K562 (cell line): ENCODE measurements at regions not wholly inside any gene's neighbourhood (a gene's known extent, or its start where the extent isn't known, plus 50 kb on each side); places are given as distances from the start of the nearest gene placed in this dataset.

Experiments
- ATAC-seq: fragments of 200-7000 bp; cut with Tn5 transposase; 3 replicates; pipeline ENCODE4 v1.9.1; 2020; ENCODE audit warnings: moderate library complexity
- BruUV-seq: library from RNA; stranded (reverse); fragments of 400-500 nt; replicated peaks from 2 replicates; lab custom pipeline; 2021; lab: Mats Ljungman, UMichigan
- CTCF ChIA-PET: fragments of 300-600 bp; formaldehyde crosslinking; extraction: SDS; loops from one replicate; lab custom pipeline; 2021; ENCODE audit warnings: low intra/inter-chr PET ratio; lab: Yijun Ruan, JAX
- POLR2A ChIA-PET: fragments of 300-600, 350-650 bp; sonication (Branson Sonifier 250); formaldehyde crosslinking; extraction: SDS; loops from one replicate; lab custom pipeline; 2021; ENCODE audit warnings: antibody characterized with exemption, inconsistent platforms; lab: Yijun Ruan, JAX
- DNase-seq, 4 experiments: peaks; one replicate each; pipeline versions ENCODE4 v3.0.0 to v3.0.0-alpha.2; 2011 to 2018; ENCODE audit warnings: low spot score in 3 of 4, mixed read lengths in 3 of 4; ENCODE audit errors: extremely low read depth in 1 of 4
- FAIRE-seq: peaks from 2 replicates; lab custom pipeline; 2011; peaks lifted over from hg19 to GRCh38; lab: Jason Lieb, UNC
- H2AFZ ChIP-seq: 2 replicates; pipeline ENCODE4 v1.6.0; 2011; ENCODE audit warnings: low read depth, low read length, control low read depth, inconsistent platforms
- H3K27ac ChIP-seq: fragments of 200-600 bp; 3 replicates; pipeline ENCODE4 v1.8.0; 2011; ENCODE audit warnings: low read depth, mild to moderate bottlenecking, control low read depth, inconsistent platforms, low read length, moderate library complexity, mixed read lengths; ENCODE audit errors: extremely low read depth
- H3K27me3 ChIP-seq, 2 experiments: fragments of 300-600 bp in 1 of 2; 2 replicates in 1 of 2; 3 replicates in 1 of 2; pipeline versions ENCODE4 v1.6.0 to v1.8.0; 2011; ENCODE audit warnings: inconsistent platforms in 2 of 2, low read length in 2 of 2, mild to moderate bottlenecking in 1 of 2, mixed read lengths in 1 of 2, moderate library complexity in 1 of 2; ENCODE audit not compliant: control insufficient read depth in 2 of 2, insufficient read depth in 2 of 2
- H3K36me3 ChIP-seq: fragments of 300-600 bp; 3 replicates; pipeline ENCODE4 v1.8.0; 2011; ENCODE audit warnings: mild to moderate bottlenecking, low read length, inconsistent platforms; ENCODE audit not compliant: control insufficient read depth, insufficient read depth
- H3K4me1 ChIP-seq, 2 experiments: fragments of 200-600 bp in 1 of 2; replicated peaks in 1 of 2; 2 replicates in 1 of 2; 3 replicates in 1 of 2; pipeline versions ENCODE4 v1.5.1 to v1.8.0; 2011; ENCODE audit warnings: inconsistent platforms in 2 of 2, low read length in 2 of 2, mild to moderate bottlenecking in 1 of 2, mixed read lengths in 1 of 2, moderate library complexity in 1 of 2; ENCODE audit not compliant: control insufficient read depth in 2 of 2, insufficient read depth in 2 of 2
- H3K4me2 ChIP-seq: 2 replicates; pipeline ENCODE4 v1.6.1; 2011; ENCODE audit warnings: low read length, control low read depth, inconsistent platforms, mixed read lengths; ENCODE audit not compliant: insufficient read depth
- H3K4me3 ChIP-seq: fragments of 200-600 bp; sonication (generic), shearing (Covaris generic); 2 replicates; pipeline ENCODE4 v1.5.1; 2016; ENCODE audit warnings: control low read depth, inconsistent platforms
- H3K79me2 ChIP-seq: fragments of 200-600 bp; 3 replicates; pipeline ENCODE4 v1.8.0; 2011; ENCODE audit warnings: low read length, inconsistent platforms; ENCODE audit not compliant: control insufficient read depth, insufficient read depth
- H3K9ac ChIP-seq, 2 experiments: 2 replicates each; pipeline versions ENCODE4 v1.6.0 to v1.6.1; 2011; ENCODE audit warnings: low read depth in 2 of 2, low read length in 2 of 2, control low read depth in 1 of 2, inconsistent platforms in 1 of 2, mild to moderate bottlenecking in 1 of 2, mixed read lengths in 1 of 2; ENCODE audit not compliant: insufficient read depth in 1 of 2
- H3K9me1 ChIP-seq: one replicate; pipeline ENCODE4 v1.6.0; 2011; ENCODE audit warnings: inconsistent platforms, mild to moderate bottlenecking, low read length, moderate library complexity; ENCODE audit not compliant: control insufficient read depth, insufficient read depth
- H3K9me3 ChIP-seq: replicated peaks from 2 replicates; pipeline ENCODE4 v1.5.1; 2011; ENCODE audit warnings: low read depth, low read length, inconsistent platforms; ENCODE audit not compliant: control insufficient read depth, insufficient read depth
- H4K20me1 ChIP-seq: replicated peaks from 2 replicates; pipeline ENCODE4 v1.6.1; 2011; ENCODE audit warnings: low read length, inconsistent platforms, mixed read lengths; ENCODE audit not compliant: control insufficient read depth, insufficient read depth
- ADNP ChIP-seq: fragments of 200-800 bp; sonication (Bioruptor generic); IDR thresholded peaks from 2 replicates; pipeline ENCODE4 v1.6.1; 2016; ENCODE audit warnings: missing genetic modification characterization, missing compliant biosample characterization
- CGGBP1 ChIP-seq: fragments of 250-450 bp; sonication (Bioruptor Pico); IDR thresholded peaks from 2 replicates; pipeline ENCODE4 v1.9.0; 2021; ENCODE audit warnings: mild to moderate bottlenecking
- CHCHD3 ChIP-seq: fragments of 250-450 bp; sonication (Bioruptor Pico); IDR thresholded peaks from 2 replicates; pipeline ENCODE4 v2.1.2; 2022; ENCODE audit warnings: mild to moderate bottlenecking
- FIP1L1 ChIP-seq: fragments of 200-400 bp; formaldehyde crosslinking; IDR thresholded peaks from 2 replicates; pipeline ENCODE4 v1.6.1; 2018; ENCODE audit warnings: mild to moderate bottlenecking, low read depth, low read length; ENCODE audit not compliant: poor library complexity, severe bottlenecking
- FOXA1 ChIP-seq: fragments of 450-650 bp; IDR thresholded peaks from 2 replicates; pipeline ENCODE4 v1.6.1; 2016; ENCODE audit warnings: mild to moderate bottlenecking, borderline replicate concordance
- GTF3C2 ChIP-seq: IDR thresholded peaks from 3 replicates; pipeline ENCODE4 v1.6.1; 2011; ENCODE audit warnings: borderline replicate concordance, mild to moderate bottlenecking, moderate library complexity; ENCODE audit not compliant: insufficient read length; ENCODE audit errors: extremely low read depth
- MNT ChIP-seq, 2 experiments: fragments of 450-650 bp; conservative IDR thresholded peaks; 2 replicates each; pipeline ENCODE4 v1.6.1; 2017; ENCODE audit warnings: mild to moderate bottlenecking in 2 of 2, moderate library complexity in 2 of 2
- NEUROD1 ChIP-seq: fragments of 150-350 bp; IDR thresholded peaks from 2 replicates; pipeline ENCODE4 v1.6.1; 2014; ENCODE audit warnings: borderline replicate concordance, low read length, low read depth; ENCODE audit not compliant: partially characterized antibody
- NR4A1 ChIP-seq, 2 experiments: fragments of 250-450 bp in 1 of 2; fragments of 450-650 bp in 1 of 2; sonication (Bioruptor Pico) in 1 of 2; IDR thresholded peaks; 2 replicates each; pipeline versions ENCODE4 v1.4.0 to v1.6.1; 2016 to 2020; ENCODE audit warnings: mild to moderate bottlenecking in 2 of 2, missing compliant biosample characterization in 1 of 2, missing genetic modification characterization in 1 of 2, moderate library complexity in 1 of 2
- PURB ChIP-seq: sonication (generic); formaldehyde crosslinking; IDR thresholded peaks from 2 replicates; pipeline ENCODE4 v1.9.0; 2021; ENCODE audit warnings: low read depth, mild to moderate bottlenecking, missing genetic modification reagents
- TCF15 ChIP-seq: fragments of 250-450 bp; sonication (Bioruptor Pico); IDR thresholded peaks from 2 replicates; pipeline ENCODE4 v1.8.0; 2022; ENCODE audit warnings: moderate library complexity, mild to moderate bottlenecking, inconsistent platforms
- ZNF764 ChIP-seq: fragments of 250-450 bp; sonication (Bioruptor Pico); IDR thresholded peaks from 2 replicates; pipeline ENCODE4 v1.4.0; 2020; ENCODE audit warnings: low read depth, mild to moderate bottlenecking, moderate library complexity
- ZNF766 ChIP-seq: fragments of 200-800 bp; sonication (Bioruptor generic); conservative IDR thresholded peaks from 2 replicates; pipeline ENCODE4 v1.6.1; 2016; ENCODE audit warnings: missing genetic modification characterization, missing compliant biosample characterization
- WGBS: fragments of 100-300 bp; shearing (Covaris generic); methylation state at CpG from one replicate; pipeline ENCODE4 v1.1.6; 2016; ENCODE audit warnings: low coverage, mixed read lengths; ENCODE audit not compliant: insufficient coverage; ENCODE audit errors: missing lambda C conversion rate; 5-methylcytosine and 5-hydroxymethylcytosine counted together
- in situ Hi-C: fragments of 300-500 bp; cut with MboI; formaldehyde crosslinking; loops from 4 replicates; pipeline ENCODE4 v1.15.0; 2018; ENCODE audit warnings: inconsistent platforms, mixed read lengths
- intact Hi-C: fragments of 100-400 bp; cut with micrococcal nuclease; formaldehyde crosslinking; loops from 2 replicates; pipeline ENCODE4 v1.14.2; 2022
- TF ChIP-seq, protein P1 (sequence below): IDR thresholded peaks from 2 replicates; pipeline ENCODE4 v1.6.1; 2011; ENCODE audit not compliant: insufficient read length; ENCODE audit errors: extremely low read depth

DNA sequence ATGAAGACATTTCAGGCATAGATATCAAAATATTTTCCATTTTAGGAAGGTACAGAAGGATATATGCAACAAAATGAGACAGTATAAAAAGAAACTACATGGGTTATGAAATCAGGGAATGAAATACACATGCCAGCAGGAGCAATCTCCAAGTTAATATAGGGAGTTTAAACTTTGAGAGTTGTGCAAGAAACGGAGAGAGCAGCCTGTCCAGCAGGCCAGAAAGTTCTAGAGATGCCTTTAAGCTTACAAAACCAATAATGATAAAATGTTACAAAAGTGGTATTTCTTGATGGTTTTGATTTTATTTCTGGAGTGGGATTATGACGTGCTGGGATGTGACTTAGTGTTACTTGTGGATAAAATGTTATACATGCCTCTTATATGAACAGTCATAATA lies 2047.9 kb downstream of the ARAP2 start:
- Histone ChIP-seq H3K4me3 (no peak overlapping the region), H3K4me1 (no peaks in the 10 kb centered on the region), H3K27ac (no peak overlapping the region), H3K36me3 (no peaks in the 10 kb centered on the region), H4K20me1 (no peaks in the 10 kb centered on the region), H2AFZ (no peak overlapping the region), H3K79me2 (no peaks in the 10 kb centered on the region), H3K4me2 (no peak overlapping the region), H3K9me3 (no peaks in the 10 kb centered on the region), H3K9me1 (no peaks in the 10 kb centered on the region), H3K9ac (no peak overlapping the region), H3K27me3 (no peaks in the 10 kb centered on the region)
- ATAC-seq = no peak
- intact Hi-C loops (no loop called here), in situ Hi-C loops (no loop called here)
- TF ChIP-seq ADNP (tag) = no peak
- TF ChIP-seq NR4A1 (CRISPR knock-in tag; IDR thresholded peaks at IDR 0.05) = no peak
- no peak for TF ChIP-seq NR4A1 (tag; IDR thresholded peaks at IDR 0.05)
- TF ChIP-seq MNT (conservative IDR thresholded peaks at IDR 0.05) = no peak
- TF ChIP-seq CGGBP1 (CRISPR knock-in tag) = no peak
- TF ChIP-seq ZNF766 (CRISPR knock-in tag) = no peak
- TF ChIP-seq FIP1L1 = no peak
- TF ChIP-seq CHCHD3 (CRISPR knock-in tag) = no peak
- TF ChIP-seq, protein P1, sequence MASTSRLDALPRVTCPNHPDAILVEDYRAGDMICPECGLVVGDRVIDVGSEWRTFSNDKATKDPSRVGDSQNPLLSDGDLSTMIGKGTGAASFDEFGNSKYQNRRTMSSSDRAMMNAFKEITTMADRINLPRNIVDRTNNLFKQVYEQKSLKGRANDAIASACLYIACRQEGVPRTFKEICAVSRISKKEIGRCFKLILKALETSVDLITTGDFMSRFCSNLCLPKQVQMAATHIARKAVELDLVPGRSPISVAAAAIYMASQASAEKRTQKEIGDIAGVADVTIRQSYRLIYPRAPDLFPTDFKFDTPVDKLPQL = no peak
- TF ChIP-seq TCF15 (CRISPR knock-in tag) = no peak
- TF ChIP-seq NEUROD1 = no peak
- no peak for TF ChIP-seq FOXA1
- TF ChIP-seq GTF3C2 = no peak
- no peak for TF ChIP-seq PURB (CRISPR knock-in tag)
- TF ChIP-seq ZNF764 (CRISPR knock-in tag) = no peak
- 4% methylated on average over 2 of the region's 2 CpGs for WGBS
- FAIRE-seq = no peak
- ChIA-PET CTCF (no interaction called here), POLR2A (no interaction called here)
- no TSS peak for BruUV-seq
- no peak for DNase-seq
